ENCODE measurements at regions not wholly inside any gene's neighbourhood (a gene's known extent, or its start where the extent isn't known, plus 50 kb on each side); places are given as distances from the start of the nearest gene placed in this dataset.

GRCh38 chr13:106117035-106117434, 418.4 kb downstream of the EFNB2 start:
- H3K4me1 ChIP-seq (ENCODE audit: low read depth), result no peaks in the 10 kb centered on the region
- H3K4me3 ChIP-seq, result no peak overlapping the region
- TF ChIP-seq CTCF (IDR thresholded peaks at IDR 0.05; ENCODE audit: low read depth, low read length), result no peak
- no peak overlapping the region for H3K27ac ChIP-seq
- H3K9me3 ChIP-seq (ENCODE audit: low read depth), result no peaks in the 10 kb centered on the region
- no peaks in the 10 kb centered on the region for H3K27me3 ChIP-seq
- DNase-seq (ENCODE audit: low read depth in 1 of 2, low spot score in 1 of 2), result peak in 1 of 2 donors; percentile 6
- no peaks in the 10 kb centered on the region for H3K36me3 ChIP-seq

GRCh38 chr13:106115081-106115480, 420.4 kb downstream of the EFNB2 start:
- H3K27ac ChIP-seq, result no peak overlapping the region
- no peaks in the 10 kb centered on the region for H3K27me3 ChIP-seq
- no peak overlapping the region for H3K4me3 ChIP-seq
- no peaks in the 10 kb centered on the region for H3K36me3 ChIP-seq
- no peaks in the 10 kb centered on the region for H3K9me3 ChIP-seq (ENCODE audit: low read depth)
- H3K4me1 ChIP-seq (ENCODE audit: low read depth), result no peaks in the 10 kb centered on the region
- DNase-seq (ENCODE audit: low read depth in 1 of 2, low spot score in 1 of 2), result no peak
- TF ChIP-seq CTCF (IDR thresholded peaks at IDR 0.05; ENCODE audit: low read depth, low read length), result no peak

- H3K27me3 ChIP-seq, result no peaks in the 10 kb centered on the region
- H3K27ac ChIP-seq, result no peak overlapping the region
- no peak for TF ChIP-seq CTCF (IDR thresholded peaks at IDR 0.05; ENCODE audit: low read depth, low read length)
- no peak overlapping the region for H3K4me3 ChIP-seq
- H3K9me3 ChIP-seq (ENCODE audit: low read depth), result no peaks in the 10 kb centered on the region
- no peak for DNase-seq (ENCODE audit: low read depth in 1 of 2, low spot score in 1 of 2)
- no peaks in the 10 kb centered on the region for H3K4me1 ChIP-seq (ENCODE audit: low read depth)
- no peaks in the 10 kb centered on the region for H3K36me3 ChIP-seq
Measured at GRCh38 chr13:106113796-106114195, 421.7 kb downstream of the EFNB2 start.

GRCh38 chr13:106112191-106112590, 423.3 kb downstream of the EFNB2 start:
- H3K4me3 ChIP-seq, result no peak overlapping the region
- H3K36me3 ChIP-seq, result no peaks in the 10 kb centered on the region
- H3K4me1 ChIP-seq (ENCODE audit: low read depth), result no peaks in the 10 kb centered on the region
- no peak for DNase-seq (ENCODE audit: low read depth in 1 of 2, low spot score in 1 of 2)
- no peaks in the 10 kb centered on the region for H3K27me3 ChIP-seq
- no peak overlapping the region for H3K27ac ChIP-seq
- no peaks in the 10 kb centered on the region for H3K9me3 ChIP-seq (ENCODE audit: low read depth)
- no peak for TF ChIP-seq CTCF (IDR thresholded peaks at IDR 0.05; ENCODE audit: low read depth, low read length)

GRCh38 chr13:106110241-106110855, 425.1 kb downstream of the EFNB2 start:
- Histone ChIP-seq H3K4me1 (ENCODE audit: low read depth) (no peaks in the 10 kb centered on the region), H3K27me3 (no peaks in the 10 kb centered on the region), H3K27ac (no peak overlapping the region), H3K36me3 (no peaks in the 10 kb centered on the region), H3K9me3 (ENCODE audit: low read depth) (no peaks in the 10 kb centered on the region), H3K4me3 (no peak overlapping the region)
- peak in 1 of 2 donors; percentile 17 for DNase-seq (ENCODE audit: low read depth in 1 of 2, low spot score in 1 of 2)
- TF ChIP-seq CTCF (IDR thresholded peaks at IDR 0.05; ENCODE audit: low read depth, low read length), result no peak

Measured in cardiac muscle cell (in vitro differentiated cells and primary cell).